ENCODE measurements at regions not wholly inside any gene's neighbourhood (a gene's known extent, or its start where the extent isn't known, plus 50 kb on each side); places are given as distances from the start of the nearest gene placed in this dataset.

GRCh38 chr1:148334339-148335130, 148.6 kb downstream of the PPIAL4G start (continued):
- TF ChIP-seq SMAD3 (CRISPR knock-in tag; conservative IDR thresholded peaks at IDR 0.05), result peak; percentile 95
- TF ChIP-seq ZNF277 (CRISPR knock-in tag; IDR thresholded peaks at IDR 0.05; ENCODE audit: borderline replicate concordance), result 0 out of 2 replicates have a peak, but pooled peaks have one; percentile 29
- no peak for TF ChIP-seq IFI16 (CRISPR knock-in tag; IDR thresholded peaks at IDR 0.05)
- TF ChIP-seq ZNF282 (CRISPR knock-in tag; IDR thresholded peaks at IDR 0.05), result no peak
- peak; percentile 82 for TF ChIP-seq PRPF4 (IDR thresholded peaks at IDR 0.05; ENCODE audit: insufficient read depth, low read depth, low read length, poor library complexity, severe bottlenecking)
- peak; percentile 98 for TF ChIP-seq MBD2 (IDR thresholded peaks at IDR 0.05; ENCODE audit: borderline replicate concordance, low read depth)
- TF ChIP-seq TCFL5 (CRISPR knock-in tag; conservative IDR thresholded peaks at IDR 0.05), result peak; percentile 61
- peak; percentile 60; the same call in 1 of the 2 replicates for TF ChIP-seq ZNF224 (CRISPR knock-in tag; IDR thresholded peaks at IDR 0.05)
- TF ChIP-seq RB1 (IDR thresholded peaks at IDR 0.05; ENCODE audit: low read depth), result peak; percentile 10
- no peak for TF ChIP-seq CBX8 (IDR thresholded peaks at IDR 0.05; ENCODE audit: borderline replicate concordance, extremely low read depth, low read depth, low read length, poor library complexity, severe bottlenecking)
- no peak for TF ChIP-seq MECOM (CRISPR knock-in tag; IDR thresholded peaks at IDR 0.05)
- no peak for TF ChIP-seq KAT8 (IDR thresholded peaks at IDR 0.05; ENCODE audit: low read depth)
- peak; percentile 87 for TF ChIP-seq HOXB6 (CRISPR knock-in tag; IDR thresholded peaks at IDR 0.05; ENCODE audit: borderline replicate concordance)
- peak; percentile 46 for TF ChIP-seq TFE3 (CRISPR knock-in tag; IDR thresholded peaks at IDR 0.05)
- TF ChIP-seq GABPB1 (CRISPR knock-in tag; IDR thresholded peaks at IDR 0.05), result peak; percentile 84
- TF ChIP-seq NCOA2 (IDR thresholded peaks at IDR 0.05; ENCODE audit: partially characterized antibody in 2 of 2), result no peak
- peak; percentile 97; the same call in 1 of the 2 replicates for TF ChIP-seq MED1 (CRISPR knock-in tag; IDR thresholded peaks at IDR 0.05; ENCODE audit: borderline replicate concordance)
- TF ChIP-seq SIN3A (IDR thresholded peaks at IDR 0.05; ENCODE audit: borderline replicate concordance in 2 of 2, control insufficient read depth in 1 of 2, low read depth in 2 of 2, low read length in 2 of 2), result peak in 1 of 2 experiments; percentile 98; a peak in 2 of 4 replicates
- TF ChIP-seq EGR1 (conservative IDR thresholded peaks at IDR 0.05), result peak; percentile 22; the same call in 1 of the 2 replicates
- TF ChIP-seq, protein P1, sequence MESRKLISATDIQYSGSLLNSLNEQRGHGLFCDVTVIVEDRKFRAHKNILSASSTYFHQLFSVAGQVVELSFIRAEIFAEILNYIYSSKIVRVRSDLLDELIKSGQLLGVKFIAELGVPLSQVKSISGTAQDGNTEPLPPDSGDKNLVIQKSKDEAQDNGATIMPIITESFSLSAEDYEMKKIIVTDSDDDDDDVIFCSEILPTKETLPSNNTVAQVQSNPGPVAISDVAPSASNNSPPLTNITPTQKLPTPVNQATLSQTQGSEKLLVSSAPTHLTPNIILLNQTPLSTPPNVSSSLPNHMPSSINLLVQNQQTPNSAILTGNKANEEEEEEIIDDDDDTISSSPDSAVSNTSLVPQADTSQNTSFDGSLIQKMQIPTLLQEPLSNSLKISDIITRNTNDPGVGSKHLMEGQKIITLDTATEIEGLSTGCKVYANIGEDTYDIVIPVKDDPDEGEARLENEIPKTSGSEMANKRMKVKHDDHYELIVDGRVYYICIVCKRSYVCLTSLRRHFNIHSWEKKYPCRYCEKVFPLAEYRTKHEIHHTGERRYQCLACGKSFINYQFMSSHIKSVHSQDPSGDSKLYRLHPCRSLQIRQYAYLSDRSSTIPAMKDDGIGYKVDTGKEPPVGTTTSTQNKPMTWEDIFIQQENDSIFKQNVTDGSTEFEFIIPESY (CRISPR knock-in tag; IDR thresholded peaks at IDR 0.05), result no peak
- 0 out of 2 replicates have a peak, but pooled peaks have one; percentile 16 for TF ChIP-seq TGIF2 (CRISPR knock-in tag; IDR thresholded peaks at IDR 0.05)
- peak; percentile 90; the same call in 1 of the 2 replicates for TF ChIP-seq ZNF3 (CRISPR knock-in tag; IDR thresholded peaks at IDR 0.05)

All from K562 (cell line).